ENCODE measurements at regions not wholly inside any gene's neighbourhood (a gene's known extent, or its start where the extent isn't known, plus 50 kb on each side); places are given as distances from the start of the nearest gene placed in this dataset.

- DNase-seq (ENCODE audit: low spot score): no peak
- H3K36me3 ChIP-seq: no peaks in the 10 kb centered on the region
- no peak overlapping the region for H3K27ac ChIP-seq
- TF ChIP-seq POLR2A (IDR thresholded peaks at IDR 0.05) (no peak), CTCF (IDR thresholded peaks at IDR 0.05) (no peak), POLR2AphosphoS5 (IDR thresholded peaks at IDR 0.05) (no peak)
- H3K4me1 ChIP-seq (replicated peaks): no peaks in the 10 kb centered on the region
- H3K27me3 ChIP-seq (replicated peaks; ENCODE audit: insufficient read depth): no peaks in the 10 kb centered on the region
- WGBS: 76% methylated on average over 3 of the region's 3 CpGs
- intact Hi-C loops (cut with DNase I): no loop called here
- H3K4me3 ChIP-seq: no peak overlapping the region
- H3K9me3 ChIP-seq: no peaks in the 10 kb centered on the region
These were observed 389.9 kb downstream of the ADAMTS20 start for GRCh38 chr12:43162138-43162537.

GRCh38 chr12:43159506-43159905, 392.5 kb downstream of the ADAMTS20 start:
- no peak for DNase-seq (ENCODE audit: low spot score)
- H3K27me3 ChIP-seq (replicated peaks; ENCODE audit: insufficient read depth): no peaks in the 10 kb centered on the region
- 46% methylated on average over 2 of the region's 2 CpGs for WGBS
- no peaks in the 10 kb centered on the region for H3K4me1 ChIP-seq (replicated peaks)
- H3K36me3 ChIP-seq: no peaks in the 10 kb centered on the region
- H3K9me3 ChIP-seq: no peaks in the 10 kb centered on the region
- no peak overlapping the region for H3K27ac ChIP-seq
- intact Hi-C loops (cut with DNase I): no loop called here
- no peak for TF ChIP-seq POLR2A (IDR thresholded peaks at IDR 0.05)
- TF ChIP-seq CTCF (IDR thresholded peaks at IDR 0.05): no peak
- no peak for TF ChIP-seq POLR2AphosphoS5 (IDR thresholded peaks at IDR 0.05)
- H3K4me3 ChIP-seq: no peak overlapping the region

- WGBS: 92% methylated on average over 1 of the region's 1 CpG
- Histone ChIP-seq H3K27me3 (replicated peaks; ENCODE audit: insufficient read depth) (no peaks in the 10 kb centered on the region), H3K9me3 (no peaks in the 10 kb centered on the region), H3K27ac (no peak overlapping the region), H3K4me1 (replicated peaks) (no peaks in the 10 kb centered on the region), H3K36me3 (no peaks in the 10 kb centered on the region), H3K4me3 (no peak overlapping the region)
- intact Hi-C loops (cut with DNase I): no loop called here
- no peak for TF ChIP-seq POLR2A (IDR thresholded peaks at IDR 0.05)
- no peak for TF ChIP-seq POLR2AphosphoS5 (IDR thresholded peaks at IDR 0.05)
- TF ChIP-seq CTCF (IDR thresholded peaks at IDR 0.05): no peak
- no peak for DNase-seq (ENCODE audit: low spot score)
These were observed 393.9 kb downstream of the ADAMTS20 start for GRCh38 chr12:43158126-43158525.

- TF ChIP-seq POLR2AphosphoS5 (IDR thresholded peaks at IDR 0.05): no peak
- TF ChIP-seq CTCF (IDR thresholded peaks at IDR 0.05): no peak
- TF ChIP-seq POLR2A (IDR thresholded peaks at IDR 0.05): no peak
- WGBS: 71% methylated on average over 2 of the region's 2 CpGs
- no peak for DNase-seq (ENCODE audit: low spot score)
- H3K9me3 ChIP-seq: no peaks in the 10 kb centered on the region
- no peak overlapping the region for H3K4me3 ChIP-seq
- no peaks in the 10 kb centered on the region for H3K27me3 ChIP-seq (replicated peaks; ENCODE audit: insufficient read depth)
- no peaks in the 10 kb centered on the region for H3K4me1 ChIP-seq (replicated peaks)
- H3K27ac ChIP-seq: no peak overlapping the region
- intact Hi-C loops (cut with DNase I): no loop called here
- no peaks in the 10 kb centered on the region for H3K36me3 ChIP-seq
These were observed 396.6 kb downstream of the ADAMTS20 start for GRCh38 chr12:43155376-43155775.

GRCh38 chr12:43154498-43155045, 397.4 kb downstream of the ADAMTS20 start:
- no peaks in the 10 kb centered on the region for H3K4me1 ChIP-seq (replicated peaks)
- 66% methylated on average over 5 of the region's 5 CpGs for WGBS
- H3K27me3 ChIP-seq (replicated peaks; ENCODE audit: insufficient read depth): no peaks in the 10 kb centered on the region
- DNase-seq (ENCODE audit: low spot score): no peak
- H3K9me3 ChIP-seq: no peaks in the 10 kb centered on the region
- no peaks in the 10 kb centered on the region for H3K36me3 ChIP-seq
- TF ChIP-seq POLR2AphosphoS5 (IDR thresholded peaks at IDR 0.05) (no peak), CTCF (IDR thresholded peaks at IDR 0.05) (no peak)
- intact Hi-C loops (cut with DNase I): no loop called here
- H3K27ac ChIP-seq: no peak overlapping the region
- no peak overlapping the region for H3K4me3 ChIP-seq

Data from prostate gland (tissue), 2 donors.